D341Med (cell line): ENCODE measurements at regions not wholly inside any gene's neighbourhood (a gene's known extent, or its start where the extent isn't known, plus 50 kb on each side); places are given as distances from the start of the nearest gene placed in this dataset.

Experiments
- DNase-seq: peaks from one replicate; pipeline ENCODE4 v3.0.0; 2012; ENCODE audit warnings: low spot score

GRCh38 chr22:19621373-19622060, 92.8 kb upstream of the SEPTIN5 start:
- DNase-seq: no peak

GRCh38 chr22:19622061-19622441, 92.3 kb upstream of the SEPTIN5 start:
- no peak for DNase-seq

GRCh38 chr22:19625331-19626041, 88.8 kb upstream of the SEPTIN5 start:
- DNase-seq: no peak

GRCh38 chr22:19626042-19626587, 88.2 kb upstream of the SEPTIN5 start:
- DNase-seq: no peak

- DNase-seq: no peak
Observed at GRCh38 chr22:19626666-19627065, 87.6 kb upstream of the SEPTIN5 start.

- no peak for DNase-seq
Observed at GRCh38 chr22:19628038-19628776, 86.1 kb upstream of the SEPTIN5 start.

GRCh38 chr22:19629331-19629719, 85.0 kb upstream of the SEPTIN5 start:
- no peak for DNase-seq

- peak; percentile 93 for DNase-seq
Observed at GRCh38 chr22:19629720-19630419, 84.4 kb upstream of the SEPTIN5 start.

GRCh38 chr22:19630614-19631013, 83.7 kb upstream of the SEPTIN5 start:
- DNase-seq: no peak

GRCh38 chr22:19631899-19632667, 82.2 kb upstream of the SEPTIN5 start:
- peak; percentile 67 for DNase-seq

- no peak for DNase-seq
Observed at GRCh38 chr22:19632668-19633148, 81.6 kb upstream of the SEPTIN5 start.

- no peak for DNase-seq
Observed at GRCh38 chr22:19634226-19634975, 79.9 kb upstream of the SEPTIN5 start.

GRCh38 chr22:19635644-19636043, 78.7 kb upstream of the SEPTIN5 start:
- DNase-seq: no peak

GRCh38 chr22:19636696-19637407, 77.5 kb upstream of the SEPTIN5 start:
- DNase-seq: no peak

- DNase-seq: no peak
Observed at GRCh38 chr22:19637408-19638281, 76.7 kb upstream of the SEPTIN5 start.

GRCh38 chr22:19638282-19639015, 75.9 kb upstream of the SEPTIN5 start:
- no peak for DNase-seq

- DNase-seq: no peak
Observed at GRCh38 chr22:19639610-19640135, 74.6 kb upstream of the SEPTIN5 start.

- DNase-seq: no peak
Observed at GRCh38 chr22:19640306-19640705, 74.0 kb upstream of the SEPTIN5 start.
